GM12872 (cell line): ENCODE measurements at regions not wholly inside any gene's neighbourhood (a gene's known extent, or its start where the extent isn't known, plus 50 kb on each side); places are given as distances from the start of the nearest gene placed in this dataset.

Source experiments
- CTCF ChIP-seq: IDR thresholded peaks from 3 replicates; pipeline ENCODE4 v1.5.1; 2011; ENCODE audit warnings: low read depth, mild to moderate bottlenecking, low read length, moderate library complexity; ENCODE audit not compliant: insufficient read depth

GRCh38 chr10:85148693-85149640 lies 820.6 kb downstream of the CCSER2 start:
- no peak for TF ChIP-seq CTCF

DNA sequence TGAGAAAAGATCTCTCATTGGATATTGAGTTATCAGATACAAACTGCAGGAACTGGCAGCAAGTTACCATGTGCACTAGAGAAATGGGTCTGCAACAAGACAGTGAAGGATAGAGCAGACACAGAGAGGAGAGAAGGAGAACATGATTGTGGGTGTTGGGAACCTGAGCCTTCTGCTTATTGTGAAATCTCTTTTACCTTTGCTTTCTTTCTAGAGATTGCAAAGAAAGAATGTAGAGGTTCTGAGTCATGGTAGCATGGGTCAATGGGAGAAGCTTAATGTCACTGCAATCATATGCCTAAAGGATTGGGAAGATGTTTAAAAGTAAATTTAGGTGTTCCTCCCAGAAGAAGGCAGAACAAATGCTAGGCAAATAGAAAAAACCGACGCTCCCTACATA lies 821.4 kb downstream of the CCSER2 start:
- TF ChIP-seq CTCF: no peak

GRCh38 chr10:85151506-85151905 lies 823.1 kb downstream of the CCSER2 start:
- TF ChIP-seq CTCF: no peak

- no peak for TF ChIP-seq CTCF
These were observed 824.1 kb downstream of the CCSER2 start for GRCh38 chr10:85152496-85152895.

GRCh38 chr10:85152911-85153310 lies 824.5 kb downstream of the CCSER2 start:
- no peak for TF ChIP-seq CTCF

GRCh38 chr10:85157206-85157605 lies 828.8 kb downstream of the CCSER2 start:
- TF ChIP-seq CTCF: no peak

DNA sequence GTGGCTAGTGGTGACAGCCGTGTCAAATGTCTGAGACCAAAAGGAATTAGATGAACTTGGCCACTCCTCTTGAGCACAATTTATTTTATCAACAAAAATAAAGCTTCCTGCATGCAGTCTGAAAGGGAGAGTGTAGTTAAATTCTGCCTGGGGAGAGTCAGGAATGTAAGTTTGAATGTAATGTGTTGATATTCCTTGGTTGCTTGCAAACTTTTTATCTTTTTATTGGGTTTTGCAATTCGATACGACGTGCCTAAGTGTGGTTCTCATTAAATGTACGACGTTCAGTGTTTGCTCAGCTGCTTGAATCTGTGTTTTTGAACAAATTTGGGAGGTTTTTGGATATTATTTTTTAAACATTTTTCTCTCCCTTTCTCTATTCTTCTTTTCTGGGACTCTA lies 839.9 kb downstream of the CCSER2 start:
- no peak for TF ChIP-seq CTCF
